Neuronal stem cell (in vitro differentiated cells): ENCODE measurements at regions not wholly inside any gene's neighbourhood (a gene's known extent, or its start where the extent isn't known, plus 50 kb on each side); places are given as distances from the start of the nearest gene placed in this dataset.
A peak's percentile ranks its signal among the peaks of the same experiment; 100 is the strongest.

Source experiments
- DNase-seq: peaks from one replicate; pipeline ENCODE4 v3.0.0-alpha.2; 2013; ENCODE audit warnings: low spot score
- H2AFZ ChIP-seq: one replicate; pipeline ENCODE4 v1.6.1; 2013; ENCODE audit warnings: mild to moderate bottlenecking, low read length, inconsistent platforms
- H2AK5ac ChIP-seq: 2 replicates; pipeline ENCODE4 v1.6.1; 2013; ENCODE audit warnings: low read depth, mild to moderate bottlenecking, inconsistent platforms, low read length, moderate library complexity, mixed read lengths
- H2BK120ac ChIP-seq: 2 replicates; pipeline ENCODE4 v1.6.1; 2013; ENCODE audit warnings: low read depth, mild to moderate bottlenecking, inconsistent platforms, low read length, moderate library complexity, mixed read lengths
- H2BK12ac ChIP-seq: one replicate; pipeline ENCODE4 v1.6.1; 2013; ENCODE audit warnings: low read length, inconsistent platforms
- H2BK15ac ChIP-seq: 2 replicates; pipeline ENCODE4 v1.6.1; 2013; ENCODE audit warnings: mild to moderate bottlenecking, low read length, inconsistent platforms, mixed read lengths
- H2BK5ac ChIP-seq: one replicate; pipeline ENCODE4 v1.6.1; 2013; ENCODE audit warnings: inconsistent platforms, mild to moderate bottlenecking, low read length, moderate library complexity
- H3K14ac ChIP-seq: one replicate; pipeline ENCODE4 v1.6.1; 2013; ENCODE audit warnings: low read length, inconsistent platforms
- H3K18ac ChIP-seq: 2 replicates; pipeline ENCODE4 v1.6.1; 2013; ENCODE audit warnings: low read length, inconsistent platforms
- H3K23ac ChIP-seq: 2 replicates; pipeline ENCODE4 v1.6.1; 2013; ENCODE audit warnings: low read depth, mild to moderate bottlenecking, mixed read lengths, low read length, inconsistent platforms; ENCODE audit not compliant: poor library complexity
- H3K27ac ChIP-seq: replicated peaks from 3 replicates; pipeline ENCODE4 v1.5.1; 2013; ENCODE audit warnings: low read length, inconsistent platforms
- H3K27me3 ChIP-seq, 3 experiments: 2 replicates each; pipeline ENCODE4 v1.6.1; 2013; ENCODE audit warnings: low read length in 3 of 3, mild to moderate bottlenecking in 2 of 3, inconsistent platforms in 1 of 3, low read depth in 1 of 3, mixed read lengths in 1 of 3, moderate library complexity in 1 of 3; ENCODE audit not compliant: control insufficient read depth in 3 of 3, insufficient read depth in 3 of 3
- H3K36me3 ChIP-seq, 2 donors: replicated peaks in 1 of 2; 2 replicates each; pipeline ENCODE4 v1.6.1; 2013; ENCODE audit warnings: low read length in 2 of 2; ENCODE audit not compliant: control insufficient read depth in 2 of 2, insufficient read depth in 2 of 2
- H3K4ac ChIP-seq: 2 replicates; pipeline ENCODE4 v1.6.1; 2013; ENCODE audit warnings: inconsistent platforms, mild to moderate bottlenecking, low read length, moderate library complexity
- H3K4me1 ChIP-seq, 2 donors: 1 replicate in 1 of 2; 2 replicates in 1 of 2; pipeline ENCODE4 v1.6.1; 2013; ENCODE audit warnings: low read length in 2 of 2, low read depth in 1 of 2; ENCODE audit not compliant: control insufficient read depth in 2 of 2, insufficient read depth in 1 of 2
- H3K4me2 ChIP-seq: one replicate; pipeline ENCODE4 v1.6.1; 2013; ENCODE audit warnings: mild to moderate bottlenecking, low read length, inconsistent platforms; ENCODE audit not compliant: insufficient read depth, poor library complexity, severe bottlenecking
- H3K4me3 ChIP-seq, 2 donors: 2 replicates each; pipeline ENCODE4 v1.5.1; 2013; ENCODE audit warnings: low read length in 2 of 2, mild to moderate bottlenecking in 2 of 2, inconsistent platforms in 1 of 2, moderate library complexity in 1 of 2
- H3K79me1 ChIP-seq: one replicate; pipeline ENCODE4 v1.6.1; 2013; ENCODE audit warnings: low read depth, mild to moderate bottlenecking, inconsistent platforms, low read length, moderate library complexity
- H3K9ac ChIP-seq: one replicate; pipeline ENCODE4 v1.6.1; 2013; ENCODE audit warnings: mild to moderate bottlenecking, low read depth, low read length, inconsistent platforms; ENCODE audit not compliant: poor library complexity
- H3K9me3 ChIP-seq, 2 donors: replicated peaks in 1 of 2; 2 replicates each; pipeline versions ENCODE3 to v1.6.1; 2013; ENCODE audit warnings: low read length in 2 of 2, mild to moderate bottlenecking in 2 of 2, inconsistent platforms in 1 of 2, low read depth in 1 of 2, mixed read lengths in 1 of 2, moderate library complexity in 1 of 2; ENCODE audit not compliant: control insufficient read depth in 2 of 2, insufficient read depth in 1 of 2
- H4K8ac ChIP-seq: one replicate; pipeline ENCODE4 v1.6.1; 2013; ENCODE audit warnings: low read depth, mild to moderate bottlenecking, inconsistent platforms, low read length, moderate library complexity
- H4K91ac ChIP-seq: one replicate; pipeline ENCODE4 v1.6.1; 2013; ENCODE audit warnings: low read length, low read depth, mild to moderate bottlenecking, inconsistent platforms; ENCODE audit not compliant: poor library complexity
- WGBS, 2 donors: extraction: QIAGEN DNeasy Blood & Tissue Kit; methylation state at CpG; one replicate each; pipeline ENCODE4 v1.1.7; 2013; ENCODE audit warnings: missing lambda C conversion rate in 2 of 2, mixed read lengths in 1 of 2; ENCODE audit not compliant: insufficient read length in 2 of 2, insufficient replicate concordance in 1 of 2; ENCODE audit errors: extremely low coverage in 2 of 2; 5-methylcytosine and 5-hydroxymethylcytosine counted together

DNA sequence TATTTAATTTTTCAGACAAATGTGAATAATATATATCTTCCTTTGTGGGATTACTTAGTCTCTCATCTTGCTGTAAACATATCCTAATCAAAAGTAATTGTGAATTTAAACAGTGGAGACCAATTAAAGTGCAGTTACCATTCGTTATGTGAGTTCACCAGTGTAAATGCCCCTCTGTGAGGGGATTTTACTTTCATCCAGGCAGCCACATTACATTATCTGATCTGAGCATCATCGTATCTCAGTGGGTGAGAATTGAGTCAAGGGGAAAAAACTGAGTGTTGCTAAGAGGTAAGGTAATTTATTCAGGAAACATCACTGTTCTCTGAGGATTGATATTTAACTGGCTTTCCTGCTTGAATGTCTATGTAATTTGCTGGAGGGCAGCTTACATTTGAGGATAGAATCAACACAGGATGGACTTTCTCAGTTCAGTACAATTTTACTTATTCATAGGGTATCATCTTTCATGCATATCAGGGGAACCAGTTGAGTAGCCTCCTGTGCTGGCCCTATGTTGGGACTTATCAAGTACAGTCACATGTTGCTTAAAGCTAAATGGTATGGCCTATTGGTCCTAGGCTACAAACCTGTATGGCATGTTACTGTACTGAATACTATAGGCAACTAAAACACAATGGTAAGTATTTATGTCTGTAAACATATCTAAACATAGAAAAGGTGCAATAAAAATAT, 219.7 kb downstream of the CD47 start:
- WGBS, 2 donors, result no CpG with 5 or more reads among the region's 2 CpGs
- no peak for DNase-seq
- peaks cover 0 to 2% of the 10 kb centered on the region in 2 donors for H3K4me1 ChIP-seq
- no peak overlapping the region for H2AFZ ChIP-seq
- no peak overlapping the region for H3K4me3 ChIP-seq
- no peak overlapping the region for H2BK120ac ChIP-seq
- no peak overlapping the region for H2AK5ac ChIP-seq
- H2BK5ac ChIP-seq, result no peak overlapping the region
- H3K23ac ChIP-seq, result no peak overlapping the region
- no peaks in the 10 kb centered on the region for H3K27me3 ChIP-seq
- H2BK15ac ChIP-seq, result no peak overlapping the region
- no peak overlapping the region for H4K91ac ChIP-seq
- H3K79me1 ChIP-seq, result no peaks in the 10 kb centered on the region
- no peak overlapping the region for H3K4me2 ChIP-seq
- H4K8ac ChIP-seq, result no peak overlapping the region
- H3K14ac ChIP-seq, result no peak overlapping the region
- no peak overlapping the region for H3K4ac ChIP-seq
- H3K18ac ChIP-seq, result no peak overlapping the region
- peaks cover 0 to 5% of the 10 kb centered on the region in 2 donors for H3K9me3 ChIP-seq
- H3K27ac ChIP-seq, result no peak overlapping the region
- H3K36me3 ChIP-seq, result no peaks in the 10 kb centered on the region
- H2BK12ac ChIP-seq, result no peak overlapping the region
- no peak overlapping the region for H3K9ac ChIP-seq

DNA sequence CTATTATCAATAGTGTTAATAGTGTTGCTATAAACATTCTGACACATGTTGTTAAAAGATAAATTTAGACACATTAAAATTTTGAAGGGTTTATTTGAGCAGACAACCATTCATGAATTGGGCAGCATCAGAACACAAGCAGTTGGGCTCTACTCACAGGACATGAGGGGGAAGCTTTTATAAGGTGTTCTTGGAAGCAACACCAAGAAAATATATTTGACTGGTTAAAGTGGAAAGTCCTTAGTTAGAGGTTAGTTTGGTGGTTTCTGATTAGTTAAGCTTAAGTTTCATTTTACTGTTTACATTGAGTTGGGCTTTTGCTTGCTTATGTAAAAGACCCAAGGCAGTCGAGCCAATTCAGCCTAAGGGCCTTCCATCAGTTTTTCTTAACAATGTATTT, 220.7 kb downstream of the CD47 start:
- Histone ChIP-seq H2BK120ac (no peak overlapping the region), H4K91ac (no peak overlapping the region), H2AFZ (no peak overlapping the region), H3K23ac (no peak overlapping the region), H3K4me1 (peaks cover 0 to 2% of the 10 kb centered on the region in 2 donors), H2BK5ac (no peak overlapping the region), H3K9ac (no peak overlapping the region), H4K8ac (no peak overlapping the region), H3K9me3 (peaks cover 0 to 5% of the 10 kb centered on the region in 2 donors), H2AK5ac (no peak overlapping the region), H3K4me2 (no peak overlapping the region), H3K4ac (no peak overlapping the region), H3K27me3 (no peaks in the 10 kb centered on the region), H2BK15ac (no peak overlapping the region), H3K36me3 (no peaks in the 10 kb centered on the region), H3K4me3 (no peak overlapping the region), H3K79me1 (no peaks in the 10 kb centered on the region), H3K18ac (no peak overlapping the region), H3K14ac (no peak overlapping the region), H2BK12ac (no peak overlapping the region), H3K27ac (no peak overlapping the region)
- DNase-seq, result no peak
- WGBS, 2 donors, result no CpG with 5 or more reads among the region's 1 CpG

DNA sequence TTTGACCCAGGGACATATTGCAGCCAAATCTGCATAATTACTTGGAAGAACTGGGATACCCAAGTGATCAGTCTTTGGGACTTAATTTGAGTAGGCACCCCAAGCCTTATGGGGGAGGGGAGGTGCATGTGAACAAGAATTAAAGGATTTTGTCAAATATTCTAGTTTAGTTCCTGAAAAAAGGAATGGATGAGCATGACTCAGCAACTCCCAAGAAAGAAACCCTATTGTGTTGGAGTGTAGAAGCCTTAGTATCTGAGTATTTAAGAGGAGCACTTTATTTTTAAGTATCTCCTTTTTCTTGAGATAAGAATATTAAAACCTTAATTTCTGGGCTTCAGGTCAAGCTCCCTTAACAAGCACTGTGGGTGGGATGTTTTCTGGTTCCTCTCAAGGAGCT, 222.4 kb downstream of the CD47 start:
- no peak overlapping the region for H2BK15ac ChIP-seq
- H3K9me3 ChIP-seq, result peaks cover 0 to 5% of the 10 kb centered on the region in 2 donors
- no peak overlapping the region for H3K4ac ChIP-seq
- no peak overlapping the region for H3K9ac ChIP-seq
- no peak overlapping the region for H3K4me2 ChIP-seq
- H4K8ac ChIP-seq, result no peak overlapping the region
- no peaks in the 10 kb centered on the region for H3K27me3 ChIP-seq
- H2BK120ac ChIP-seq, result no peak overlapping the region
- no peak overlapping the region for H2BK12ac ChIP-seq
- no peak overlapping the region for H2AK5ac ChIP-seq
- H3K79me1 ChIP-seq, result no peaks in the 10 kb centered on the region
- no peaks in the 10 kb centered on the region for H3K36me3 ChIP-seq
- no peak overlapping the region for H3K27ac ChIP-seq
- H2BK5ac ChIP-seq, result no peak overlapping the region
- H3K14ac ChIP-seq, result no peak overlapping the region
- H3K23ac ChIP-seq, result no peak overlapping the region
- no peak overlapping the region for H4K91ac ChIP-seq
- H3K18ac ChIP-seq, result no peak overlapping the region
- DNase-seq, result no peak
- H3K4me1 ChIP-seq, result peaks cover 0 to 2% of the 10 kb centered on the region in 2 donors
- no peak overlapping the region for H3K4me3 ChIP-seq
- no peak overlapping the region for H2AFZ ChIP-seq

DNA sequence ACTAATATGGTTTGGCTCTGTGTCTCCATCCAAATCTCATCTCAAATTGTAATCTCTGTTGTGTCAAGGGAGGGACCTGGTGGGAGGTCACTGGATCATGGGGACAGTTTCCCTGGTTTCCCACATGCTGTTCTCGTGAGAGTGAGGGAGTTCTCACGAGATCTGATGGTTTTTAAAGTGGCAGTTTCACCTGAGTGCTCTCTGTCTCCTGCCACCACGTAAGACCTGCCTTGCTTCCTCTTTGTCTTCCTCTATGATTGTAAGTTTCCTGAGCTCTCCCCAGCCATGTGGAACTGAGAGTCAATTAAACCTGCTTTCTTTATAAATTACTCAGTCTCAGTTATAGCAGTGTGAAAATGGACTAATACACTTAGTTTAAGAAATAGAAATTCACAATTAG, 228.9 kb downstream of the CD47 start:
- Histone ChIP-seq H2AK5ac (no peak overlapping the region), H3K79me1 (no peaks in the 10 kb centered on the region), H4K8ac (no peak overlapping the region), H3K4me2 (no peak overlapping the region), H3K18ac (no peak overlapping the region), H2BK12ac (no peak overlapping the region), H3K27ac (no peak overlapping the region), H3K4ac (no peak overlapping the region), H2AFZ (peak overlapping the region; percentile 48), H2BK5ac (no peak overlapping the region), H4K91ac (no peak overlapping the region), H3K9ac (no peak overlapping the region), H3K4me3 (no peak overlapping the region), H3K23ac (no peak overlapping the region), H3K9me3 (no peaks in the 10 kb centered on the region), H2BK120ac (no peak overlapping the region), H3K36me3 (no peaks in the 10 kb centered on the region), H2BK15ac (no peak overlapping the region), H3K4me1 (no peaks in the 10 kb centered on the region), H3K14ac (no peak overlapping the region), H3K27me3 (no peaks in the 10 kb centered on the region)
- no peak for DNase-seq
- WGBS, 2 donors, result no CpG with 5 or more reads among the region's 3 CpGs
